DMS 273 treated with DMSO at 0.1 percent for 48 hours (cell line): ENCODE measurements at regions not wholly inside any gene's neighbourhood (a gene's known extent, or its start where the extent isn't known, plus 50 kb on each side); places are given as distances from the start of the nearest gene placed in this dataset.

Experiments
- DNase-seq: peaks from one replicate; lab custom pipeline; 2025; lab: John Stamatoyannopoulos, UW

DNA sequence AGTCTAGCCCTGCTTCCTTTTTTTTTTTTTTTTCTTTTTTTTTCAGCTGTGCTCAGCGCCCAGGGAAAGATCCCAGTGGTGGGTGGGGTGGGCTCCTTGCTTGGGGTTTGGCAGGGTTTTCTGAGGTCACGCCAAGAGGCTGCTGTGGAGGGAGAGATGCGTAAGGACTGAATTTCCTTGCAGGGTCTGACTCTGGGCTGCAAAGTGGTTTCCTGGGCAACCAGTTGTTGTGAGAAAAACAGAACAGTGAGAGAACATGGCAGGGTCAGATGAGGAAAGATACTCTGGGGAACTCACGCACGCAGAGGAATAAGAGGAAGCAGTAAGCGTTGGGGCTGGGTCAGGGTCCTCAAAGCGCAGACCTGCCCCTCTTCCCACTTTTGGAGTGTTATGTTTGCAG is 119.5 kb downstream of the IRF8 start:
- no peak for DNase-seq

- no peak for DNase-seq
Observed at GRCh38 chr16:86018941-86019340, 120.0 kb downstream of the IRF8 start.

DNA sequence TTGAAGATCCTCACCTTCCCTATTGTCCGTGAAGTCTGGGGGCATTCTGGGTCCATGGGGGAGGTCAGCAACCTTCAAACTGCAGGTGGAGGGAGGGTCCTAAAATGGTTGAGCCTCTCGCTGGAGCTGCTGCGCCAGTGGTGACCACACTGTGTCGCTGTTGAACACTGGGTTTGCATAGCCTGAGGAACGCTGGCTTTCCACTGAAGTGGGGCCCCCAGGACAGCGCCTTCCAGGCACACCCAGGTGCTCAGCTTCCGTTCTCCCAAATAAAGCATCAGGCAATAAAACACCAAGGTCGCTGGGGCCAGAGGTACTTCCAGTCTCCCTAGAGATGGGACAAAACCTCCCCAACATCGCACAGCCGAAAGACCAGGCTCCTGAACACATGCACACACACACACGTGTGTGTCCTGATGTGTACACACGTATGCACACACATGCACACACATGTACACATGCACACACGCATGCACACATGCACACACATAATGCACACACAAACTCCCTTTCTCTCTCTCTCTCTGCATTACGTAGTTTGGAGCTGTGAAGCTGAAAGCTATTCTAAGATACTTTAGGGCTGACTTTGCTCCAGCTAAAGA is 120.6 kb downstream of the IRF8 start:
- no peak for DNase-seq

DNA sequence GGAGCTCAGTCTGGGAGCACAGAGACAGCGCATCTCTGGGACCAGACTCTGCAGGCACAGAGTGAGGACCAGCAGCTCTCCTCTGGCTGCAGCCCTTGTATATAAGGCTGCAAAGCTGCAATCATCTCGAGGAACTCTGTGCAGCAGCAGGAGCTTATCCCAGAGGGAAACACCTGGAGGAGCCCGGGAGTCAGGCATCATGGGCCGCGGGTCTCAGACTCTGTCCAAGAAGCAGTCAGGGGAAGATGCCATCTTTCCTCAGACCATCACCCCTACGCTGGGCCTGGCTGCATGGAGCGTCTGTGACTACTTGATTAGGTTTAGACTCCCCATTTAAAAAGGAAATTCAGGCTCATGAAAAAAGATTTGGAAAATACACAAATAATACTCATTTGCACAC is 122.0 kb downstream of the IRF8 start:
- DNase-seq: no peak

GRCh38 chr16:86022381-86022960 is 123.5 kb downstream of the IRF8 start:
- no peak for DNase-seq

DNA sequence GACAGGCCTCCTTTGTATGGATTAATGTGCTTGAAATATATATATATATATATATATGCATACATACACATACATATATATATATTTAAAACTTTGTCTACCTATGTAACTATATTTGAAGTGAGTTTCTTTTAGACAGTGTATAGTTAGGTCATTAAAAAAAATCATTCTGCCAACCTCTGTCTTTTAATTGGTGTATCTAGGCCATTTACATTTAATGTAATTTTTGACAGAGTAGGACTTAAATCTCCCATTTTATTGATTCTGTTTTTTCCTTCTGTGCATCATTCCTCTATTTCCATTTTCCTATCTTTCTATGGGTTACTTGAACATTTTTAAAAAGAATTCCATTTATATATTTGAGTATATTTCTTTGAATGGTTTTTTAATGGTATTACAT is 125.2 kb downstream of the IRF8 start:
- no peak for DNase-seq

GRCh38 chr16:86025706-86026105 is 126.7 kb downstream of the IRF8 start:
- no peak for DNase-seq

DNA sequence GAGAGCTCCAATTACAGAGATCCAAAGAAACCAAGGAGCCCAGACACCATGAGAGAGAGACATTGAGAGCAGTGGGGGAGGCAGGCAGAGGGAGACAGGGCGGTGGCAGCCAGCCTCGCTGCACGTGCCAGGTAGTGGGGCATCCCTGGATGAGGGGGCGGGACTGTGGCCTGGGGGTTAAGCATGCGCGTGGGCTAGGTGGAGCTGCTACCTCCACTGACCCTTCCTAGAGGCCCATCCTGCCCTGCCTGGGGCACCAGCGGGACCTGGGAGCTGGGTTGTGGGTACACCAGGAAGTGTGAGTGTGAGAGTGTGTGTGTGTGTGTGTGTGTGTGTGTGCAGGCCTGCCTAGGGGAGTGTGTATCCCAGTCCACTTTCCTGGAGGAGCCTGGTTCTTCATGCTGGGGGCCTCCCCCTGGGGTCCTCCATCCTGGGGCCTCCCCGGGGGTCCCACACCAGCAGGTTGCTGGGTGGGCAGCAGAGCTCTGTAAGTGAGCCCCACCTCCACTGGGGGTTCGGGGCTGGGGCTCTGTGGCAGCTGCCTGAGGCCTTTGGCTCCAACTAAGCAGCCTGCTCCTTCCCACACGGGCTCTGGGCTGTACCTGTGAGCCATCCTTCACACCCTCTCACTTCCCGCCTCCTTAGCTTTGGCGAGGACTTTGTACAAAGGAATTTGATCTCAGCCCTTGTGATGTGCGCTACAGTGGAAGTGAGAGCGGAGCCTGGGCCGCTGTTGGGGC is 127.4 kb downstream of the IRF8 start:
- no peak for DNase-seq

- DNase-seq: no peak
Observed at GRCh38 chr16:86026916-86027315, 128.0 kb downstream of the IRF8 start.

DNA sequence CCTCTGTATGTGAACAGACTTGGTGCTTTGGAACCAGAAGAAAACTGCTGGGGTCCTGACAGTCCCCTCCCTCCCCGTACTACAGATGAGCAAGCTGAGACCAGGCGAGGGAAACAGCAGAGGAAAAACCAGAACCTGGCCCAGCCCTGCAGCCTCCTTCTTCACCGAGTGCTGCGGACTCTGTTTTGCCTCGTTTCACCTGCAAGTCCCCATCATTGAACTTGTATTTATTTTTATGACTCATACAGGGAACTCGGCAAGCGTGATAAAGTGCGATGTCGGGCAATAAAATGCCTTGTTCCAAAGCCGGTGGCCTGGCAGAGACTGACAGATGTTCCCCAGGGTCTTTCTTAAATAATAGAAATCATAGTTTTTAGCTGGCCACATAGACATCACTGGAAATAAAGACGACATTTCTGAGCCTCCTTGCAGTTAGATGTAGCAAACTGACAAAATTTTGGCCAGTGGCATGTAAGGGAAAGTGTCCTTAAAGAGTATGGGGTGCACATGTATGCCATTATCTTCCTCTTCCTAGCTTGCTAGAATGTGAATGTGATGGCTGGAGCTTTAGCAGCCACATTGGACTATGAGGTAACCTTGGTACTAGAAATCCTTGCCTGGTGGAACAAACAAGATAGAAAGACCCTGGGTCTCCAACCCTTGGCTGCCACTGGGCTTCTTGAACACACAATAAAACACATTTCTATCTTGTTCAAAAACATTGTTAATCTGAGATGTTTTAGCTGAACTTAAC is 128.6 kb downstream of the IRF8 start:
- no peak for DNase-seq

DNA sequence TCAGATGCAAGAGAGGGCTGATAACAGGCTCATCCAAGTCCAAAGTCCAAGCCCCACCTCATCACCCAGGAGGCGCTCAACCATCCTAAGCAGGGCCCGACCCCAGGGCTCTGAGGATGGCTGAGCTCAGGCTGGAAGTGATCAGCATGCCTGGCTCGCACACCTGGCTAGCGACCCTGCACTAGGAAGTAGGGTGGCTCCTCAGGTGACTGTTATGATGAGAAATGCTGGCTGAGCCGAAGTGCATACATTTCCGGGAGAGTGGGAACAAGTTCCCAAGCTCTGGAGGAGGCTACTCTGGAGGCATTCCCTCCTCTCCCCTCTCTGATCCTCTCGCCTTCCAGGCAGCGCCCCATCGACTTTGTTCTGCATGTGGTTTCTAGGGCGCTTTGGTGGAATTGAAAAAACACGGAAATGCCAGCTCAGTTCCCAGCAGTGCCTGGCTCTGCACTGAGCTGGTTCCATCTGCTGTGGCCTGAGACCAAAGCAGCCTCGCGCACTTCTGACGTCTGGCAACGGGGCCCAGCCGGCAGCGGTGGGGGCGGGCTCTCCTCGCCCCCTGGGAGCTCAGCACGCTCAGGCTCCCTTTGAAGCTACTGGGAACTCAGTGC is 130.3 kb downstream of the IRF8 start:
- no peak for DNase-seq

DNA sequence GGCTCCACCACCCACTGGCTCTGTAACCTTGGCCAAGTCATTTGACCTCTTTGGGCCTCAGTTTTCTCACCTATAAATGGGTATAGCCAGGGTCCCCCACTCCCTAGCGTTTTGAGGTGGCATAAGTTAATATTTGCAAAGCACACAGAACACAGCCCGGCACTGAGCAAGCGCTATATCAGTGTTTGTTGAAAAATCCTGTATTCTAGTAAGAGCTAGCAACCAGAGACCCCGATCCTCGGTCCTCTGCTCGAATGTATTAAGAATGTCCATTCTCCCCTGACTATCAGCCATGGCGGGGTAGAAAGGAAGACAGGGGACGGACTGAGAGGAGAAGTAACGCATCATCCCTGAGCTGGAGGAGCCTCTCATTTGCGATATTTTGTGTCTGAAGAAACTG is 131.2 kb downstream of the IRF8 start:
- DNase-seq: no peak

- no peak for DNase-seq
Observed at GRCh38 chr16:86031141-86031678, 132.2 kb downstream of the IRF8 start.

GRCh38 chr16:86033016-86033474 is 134.1 kb downstream of the IRF8 start:
- DNase-seq: no peak

- no peak for DNase-seq
Observed at GRCh38 chr16:86033971-86034370, 135.0 kb downstream of the IRF8 start.

GRCh38 chr16:86034421-86034919 is 135.5 kb downstream of the IRF8 start:
- no peak for DNase-seq

- DNase-seq: no peak
Observed at GRCh38 chr16:86035906-86036305, 136.9 kb downstream of the IRF8 start.

GRCh38 chr16:86037999-86038925 is 139.3 kb downstream of the IRF8 start:
- DNase-seq: no peak

DNA sequence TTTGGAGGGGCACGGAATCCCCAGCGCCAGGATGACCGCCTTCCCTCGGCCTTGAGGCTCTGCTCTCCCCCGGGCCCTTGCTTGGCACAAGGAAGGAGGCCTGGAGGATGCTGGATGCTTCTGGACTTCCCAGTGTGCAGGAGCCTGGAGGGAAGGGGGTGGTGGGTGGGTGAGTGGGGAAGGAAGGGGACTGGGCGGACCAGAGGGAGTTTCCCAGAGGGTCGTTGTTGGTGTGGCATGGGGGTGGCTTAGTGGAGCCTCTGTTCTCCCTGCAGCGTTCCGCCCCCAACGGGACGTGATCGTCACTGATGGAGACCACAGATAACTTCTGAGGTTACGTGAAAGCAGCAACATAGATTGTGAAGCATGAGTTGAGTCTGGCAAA is 140.0 kb downstream of the IRF8 start:
- no peak for DNase-seq

DNA sequence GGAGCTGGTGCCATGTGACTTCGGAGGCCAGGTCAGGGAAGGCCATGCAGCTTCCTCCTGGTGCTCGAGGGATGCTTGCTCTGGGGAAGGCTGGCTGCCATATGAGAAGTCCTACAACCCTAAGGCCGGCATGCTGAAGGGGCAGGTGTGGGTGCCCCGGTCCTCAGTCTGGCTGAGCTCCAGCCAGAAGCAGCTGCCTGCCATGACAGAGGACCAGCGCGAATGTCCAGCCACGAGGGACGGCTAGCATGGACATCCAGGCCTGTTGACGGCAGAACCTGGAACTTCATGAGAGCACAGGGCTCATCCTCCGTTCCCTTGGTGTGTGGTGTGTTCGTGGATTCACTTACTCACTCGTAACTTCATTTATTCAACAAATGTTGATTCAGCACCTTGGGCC is 140.6 kb downstream of the IRF8 start:
- no peak for DNase-seq

- DNase-seq: no peak
Observed at GRCh38 chr16:86040496-86040895, 141.5 kb downstream of the IRF8 start.
